HEK293 (cell line): ENCODE measurements at regions not wholly inside any gene's neighbourhood (a gene's known extent, or its start where the extent isn't known, plus 50 kb on each side); places are given as distances from the start of the nearest gene placed in this dataset.

Experiments used
- CTCF ChIA-PET: fragments of 350-600 bp; formaldehyde crosslinking; extraction: SDS; loops from one replicate; lab custom pipeline; 2021; ENCODE audit warnings: antibody characterized with exemption; lab: Yijun Ruan, JAX
- POLR2A ChIA-PET: fragments of 300-600 bp; formaldehyde crosslinking; extraction: SDS; loops from one replicate; lab custom pipeline; 2020; ENCODE audit warnings: antibody characterized with exemption, inconsistent platforms; lab: Yijun Ruan, JAX
- H3K27ac ChIP-seq: fragments of 200-500 bp; sonication (Bioruptor generic); 2 replicates; pipeline ENCODE4 v1.5.1; 2014; ENCODE audit warnings: low read depth, low read length, control low read depth, inconsistent platforms; ENCODE audit errors: extremely low read depth
- H3K36me3 ChIP-seq, 2 experiments: fragments of 200-500 bp in 1 of 2; sonication (Bioruptor generic) in 1 of 2; 1 replicate in 1 of 2; 2 replicates in 1 of 2; pipeline ENCODE4 v1.5.1; 2014 to 2017; ENCODE audit warnings: inconsistent platforms in 2 of 2, low read length in 2 of 2; ENCODE audit not compliant: control insufficient read depth in 2 of 2, insufficient read depth in 1 of 2
- H3K4me1 ChIP-seq: fragments of 200-500 bp; sonication (Bioruptor generic); 2 replicates; pipeline ENCODE4 v1.5.1; 2014; ENCODE audit warnings: mild to moderate bottlenecking, low read length, inconsistent platforms; ENCODE audit not compliant: control insufficient read depth, insufficient read depth
- H3K4me3 ChIP-seq: 2 replicates; pipeline ENCODE4 v1.5.1; 2011; ENCODE audit warnings: low read depth, mild to moderate bottlenecking, control low read depth, low read length, moderate library complexity
- H3K9me3 ChIP-seq: fragments of 200-500 bp; sonication (Bioruptor generic); 2 replicates; pipeline ENCODE4 v1.5.1; 2014; ENCODE audit warnings: low read depth, low read length, inconsistent platforms; ENCODE audit not compliant: control insufficient read depth, insufficient read depth
- EGR2 ChIP-seq: fragments of 450-650 bp; formaldehyde crosslinking; IDR thresholded peaks from 2 replicates; pipeline ENCODE4 v1.5.1; 2016; ENCODE audit warnings: low read depth, missing biosample characterization, missing genetic modification characterization
- GFI1B ChIP-seq: fragments of 450-650 bp; formaldehyde crosslinking; IDR thresholded peaks from 2 replicates; pipeline ENCODE4 v1.5.1; 2016; ENCODE audit warnings: missing biosample characterization, missing genetic modification characterization
- KLF10 ChIP-seq: fragments of 450-650 bp; IDR thresholded peaks from 2 replicates; pipeline ENCODE4 v1.5.1; 2018; ENCODE audit warnings: missing biosample characterization, mild to moderate bottlenecking, missing genetic modification characterization
- KLF8 ChIP-seq: fragments of 450-650 bp; formaldehyde crosslinking; IDR thresholded peaks from 2 replicates; pipeline ENCODE4 v1.5.1; 2016; ENCODE audit warnings: missing biosample characterization, missing genetic modification characterization
- REST ChIP-seq: fragments of 450-650 bp; formaldehyde crosslinking; IDR thresholded peaks from 2 replicates; pipeline ENCODE4 v1.5.1; 2016; ENCODE audit warnings: missing biosample characterization, missing genetic modification characterization
- YY2 ChIP-seq: fragments of 450-650 bp; formaldehyde crosslinking; IDR thresholded peaks from 2 replicates; pipeline ENCODE4 v1.5.1; 2016; ENCODE audit warnings: missing biosample characterization, missing genetic modification characterization
- ZBTB26 ChIP-seq: fragments of 450-650 bp; formaldehyde crosslinking; optimal IDR thresholded peaks from 2 replicates; pipeline ENCODE3; 2016; ENCODE audit warnings: missing biosample characterization, mild to moderate bottlenecking, missing genetic modification characterization
- ZNF140 ChIP-seq: fragments of 450-650 bp; formaldehyde crosslinking; IDR thresholded peaks from 2 replicates; pipeline ENCODE4 v1.5.1; 2016; ENCODE audit warnings: missing biosample characterization, missing genetic modification characterization
- ZNF169 ChIP-seq: fragments of 450-650 bp; formaldehyde crosslinking; IDR thresholded peaks from 2 replicates; pipeline ENCODE4 v1.5.1; 2016; ENCODE audit warnings: missing biosample characterization, missing genetic modification characterization
- ZNF18 ChIP-seq: fragments of 450-650 bp; formaldehyde crosslinking; IDR thresholded peaks from 2 replicates; pipeline ENCODE4 v1.5.1; 2016; ENCODE audit warnings: missing biosample characterization, missing genetic modification characterization
- ZNF23 ChIP-seq: fragments of 450-650 bp; formaldehyde crosslinking; IDR thresholded peaks from 2 replicates; pipeline ENCODE4 v1.5.1; 2016; ENCODE audit warnings: missing biosample characterization, missing genetic modification characterization, borderline replicate concordance
- ZNF513 ChIP-seq: fragments of 450-650 bp; IDR thresholded peaks from 2 replicates; pipeline ENCODE4 v1.5.1; 2018; ENCODE audit warnings: missing biosample characterization, missing genetic modification characterization
- ZNF530 ChIP-seq: fragments of 450-650 bp; formaldehyde crosslinking; IDR thresholded peaks from 2 replicates; pipeline ENCODE4 v1.5.1; 2016; ENCODE audit warnings: low read depth, missing biosample characterization, missing genetic modification characterization
- ZNF558 ChIP-seq: fragments of 450-650 bp; formaldehyde crosslinking; IDR thresholded peaks from 2 replicates; pipeline ENCODE4 v1.5.1; 2016; ENCODE audit warnings: missing biosample characterization, missing genetic modification characterization
- ZNF701 ChIP-seq: fragments of 450-650 bp; formaldehyde crosslinking; IDR thresholded peaks from 2 replicates; pipeline ENCODE4 v1.5.1; 2016; ENCODE audit warnings: missing biosample characterization, missing genetic modification characterization
- ZNF707 ChIP-seq: fragments of 450-650 bp; formaldehyde crosslinking; IDR thresholded peaks from 2 replicates; pipeline ENCODE4 v1.5.1; 2016; ENCODE audit warnings: missing biosample characterization, missing genetic modification characterization
- ZNF747 ChIP-seq: fragments of 450-650 bp; formaldehyde crosslinking; IDR thresholded peaks from 2 replicates; pipeline ENCODE4 v1.5.1; 2016; ENCODE audit warnings: missing biosample characterization, missing genetic modification characterization
- ZNF768 ChIP-seq: fragments of 450-650 bp; formaldehyde crosslinking; IDR thresholded peaks from 2 replicates; pipeline ENCODE4 v1.5.1; 2018; ENCODE audit warnings: missing biosample characterization, mild to moderate bottlenecking, missing genetic modification characterization

- TF ChIP-seq ZNF140 (tag by site-specific recombination) (no peak), ZNF701 (no peak)
- H3K27ac ChIP-seq = no peak overlapping the region
- no peak overlapping the region for H3K4me3 ChIP-seq
- POLR2A ChIA-PET = no interaction called here
- no peaks in the 10 kb centered on the region for H3K9me3 ChIP-seq
- no peaks in the 10 kb centered on the region for H3K36me3 ChIP-seq
- CTCF ChIA-PET = interaction anchor here (0.6 kb wide), 1 partner anchor 1841 kb away, joined by 3 read pairs; no protein-coding TSS in a partner anchor
- H3K4me1 ChIP-seq = no peaks in the 10 kb centered on the region
Observed at GRCh38 chrX:34382416-34382815, 250.3 kb upstream of the FAM47A start.

GRCh38 chrX:34381241-34381640 is 249.1 kb upstream of the FAM47A start:
- POLR2A ChIA-PET = no interaction called here
- no peaks in the 10 kb centered on the region for H3K4me1 ChIP-seq
- H3K4me3 ChIP-seq = no peak overlapping the region
- H3K36me3 ChIP-seq = no peaks in the 10 kb centered on the region
- CTCF ChIA-PET = no interaction called here
- no peak for TF ChIP-seq ZNF768 (tag by site-specific recombination)
- no peak for TF ChIP-seq ZNF707
- TF ChIP-seq KLF8 (tag by site-specific recombination) = no peak
- no peak for TF ChIP-seq ZNF169 (tag by site-specific recombination)
- H3K9me3 ChIP-seq = no peaks in the 10 kb centered on the region
- no peak overlapping the region for H3K27ac ChIP-seq

GRCh38 chrX:34379891-34380290 is 247.8 kb upstream of the FAM47A start:
- CTCF ChIA-PET = no interaction called here
- no peak overlapping the region for H3K27ac ChIP-seq

More at GRCh38 chrX:34379891-34380290, 247.8 kb upstream of the FAM47A start:
- POLR2A ChIA-PET = no interaction called here
- TF ChIP-seq ZNF530 (tag by site-specific recombination) = no peak
- no peak for TF ChIP-seq REST
- TF ChIP-seq ZBTB26 = no peak
- TF ChIP-seq KLF10 = no peak
- TF ChIP-seq EGR2 = no peak
- no peak for TF ChIP-seq ZNF18 (tag by site-specific recombination)
- TF ChIP-seq ZNF23 = no peak
- no peak for TF ChIP-seq GFI1B (tag by site-specific recombination)
- no peak for TF ChIP-seq ZNF513
- no peak for TF ChIP-seq YY2 (tag by site-specific recombination)
- TF ChIP-seq ZNF747 (tag by site-specific recombination) = no peak
- no peak for TF ChIP-seq ZNF558 (tag by site-specific recombination)
- no peak overlapping the region for H3K4me3 ChIP-seq
- H3K9me3 ChIP-seq = no peaks in the 10 kb centered on the region
- no peaks in the 10 kb centered on the region for H3K4me1 ChIP-seq
- H3K36me3 ChIP-seq = no peaks in the 10 kb centered on the region
